Nephron (organoid): ENCODE measurements at regions not wholly inside any gene's neighbourhood (a gene's known extent, or its start where the extent isn't known, plus 50 kb on each side); places are given as distances from the start of the nearest gene placed in this dataset.

Source experiments
- H3K27ac Mint-ChIP-seq, 3 experiments: 2 replicates each; pipeline ENCODE4 v1.8.0; 2020; ENCODE audit warnings: mixed read lengths in 3 of 3, mild to moderate bottlenecking in 2 of 3, moderate library complexity in 1 of 3
- H3K27me3 Mint-ChIP-seq: 2 replicates; pipeline ENCODE4 v1.8.0; 2021; ENCODE audit warnings: low read depth, mild to moderate bottlenecking, moderate library complexity, mixed read lengths
- H3K36me3 Mint-ChIP-seq: 2 replicates; pipeline ENCODE4 v1.8.0; 2020; ENCODE audit warnings: low read depth, mixed read lengths
- H3K4me1 Mint-ChIP-seq: 2 replicates; pipeline ENCODE4 v1.8.0; 2020; ENCODE audit warnings: mixed read lengths
- H3K4me3 Mint-ChIP-seq, 3 experiments: 2 replicates each; pipeline ENCODE4 v1.8.0; 2020; ENCODE audit warnings: mild to moderate bottlenecking in 3 of 3, mixed read lengths in 3 of 3, moderate library complexity in 2 of 3
- H3K9me3 Mint-ChIP-seq: 2 replicates; pipeline ENCODE4 v1.8.0; 2020; ENCODE audit warnings: mixed read lengths
- CTCF ChIP-seq, 3 experiments: fragments of 200-600 bp; sonication (generic); IDR thresholded peaks; one replicate each; pipeline ENCODE4 v1.5.0; 2021; ENCODE audit warnings: antibody characterized with exemption in 3 of 3; ENCODE audit not compliant: unreplicated experiment in 3 of 3

- Mint-ChIP-seq H3K4me3 (no peak overlapping the region), H3K36me3 (no peaks in the 10 kb centered on the region), H3K9me3 (peaks cover 12% of the 10 kb centered on the region), H3K27me3 (peaks cover 5% of the 10 kb centered on the region), H3K27ac (no peak overlapping the region), H3K4me1 (peaks cover 8% of the 10 kb centered on the region)
- no peak for TF ChIP-seq CTCF (IDR thresholded peaks at IDR 0.05; ENCODE audit: unreplicated experiment in 3 of 3)
Observed at GRCh38 chr2:5926871-5927512, 234.8 kb downstream of the SOX11 start.

- TF ChIP-seq CTCF (IDR thresholded peaks at IDR 0.05; ENCODE audit: unreplicated experiment in 3 of 3) = no peak
- H3K4me3 Mint-ChIP-seq = no peak overlapping the region
- H3K9me3 Mint-ChIP-seq = peaks cover 14% of the 10 kb centered on the region
- H3K4me1 Mint-ChIP-seq = peaks cover 8% of the 10 kb centered on the region
- no peaks in the 10 kb centered on the region for H3K36me3 Mint-ChIP-seq
- H3K27ac Mint-ChIP-seq = no peak overlapping the region
- peaks cover 5% of the 10 kb centered on the region for H3K27me3 Mint-ChIP-seq
Observed at GRCh38 chr2:5932556-5933469, 240.6 kb downstream of the SOX11 start.

- no peak overlapping the region for H3K4me3 Mint-ChIP-seq
- no peak for TF ChIP-seq CTCF (IDR thresholded peaks at IDR 0.05; ENCODE audit: unreplicated experiment in 3 of 3)
- H3K9me3 Mint-ChIP-seq = peaks cover 14% of the 10 kb centered on the region
- peaks cover 5% of the 10 kb centered on the region for H3K27me3 Mint-ChIP-seq
- H3K27ac Mint-ChIP-seq = no peak overlapping the region
- H3K4me1 Mint-ChIP-seq = peaks cover 10% of the 10 kb centered on the region
- H3K36me3 Mint-ChIP-seq = no peaks in the 10 kb centered on the region
Observed at GRCh38 chr2:5933669-5934068, 241.5 kb downstream of the SOX11 start.

- Mint-ChIP-seq H3K4me3 (no peak overlapping the region), H3K27ac (peak overlapping the region in 1 of 3 experiments; percentile 57), H3K27me3 (peaks cover 18% of the 10 kb centered on the region), H3K4me1 (peaks cover 11% of the 10 kb centered on the region), H3K9me3 (no peaks in the 10 kb centered on the region), H3K36me3 (no peaks in the 10 kb centered on the region)
- TF ChIP-seq CTCF (IDR thresholded peaks at IDR 0.05; ENCODE audit: unreplicated experiment in 3 of 3) = no peak
Observed at GRCh38 chr2:5937321-5937720, 245.1 kb downstream of the SOX11 start.

- H3K4me3 Mint-ChIP-seq = no peak overlapping the region
- no peak overlapping the region for H3K27ac Mint-ChIP-seq
- H3K27me3 Mint-ChIP-seq = peaks cover 23% of the 10 kb centered on the region
- no peaks in the 10 kb centered on the region for H3K9me3 Mint-ChIP-seq
- TF ChIP-seq CTCF (IDR thresholded peaks at IDR 0.05; ENCODE audit: unreplicated experiment in 3 of 3) = no peak
- peaks cover 11% of the 10 kb centered on the region for H3K4me1 Mint-ChIP-seq
- H3K36me3 Mint-ChIP-seq = no peaks in the 10 kb centered on the region
Observed at GRCh38 chr2:5937851-5938565, 245.8 kb downstream of the SOX11 start.
